ENCODE measurements at regions not wholly inside any gene's neighbourhood (a gene's known extent, or its start where the extent isn't known, plus 50 kb on each side); places are given as distances from the start of the nearest gene placed in this dataset.

DNA sequence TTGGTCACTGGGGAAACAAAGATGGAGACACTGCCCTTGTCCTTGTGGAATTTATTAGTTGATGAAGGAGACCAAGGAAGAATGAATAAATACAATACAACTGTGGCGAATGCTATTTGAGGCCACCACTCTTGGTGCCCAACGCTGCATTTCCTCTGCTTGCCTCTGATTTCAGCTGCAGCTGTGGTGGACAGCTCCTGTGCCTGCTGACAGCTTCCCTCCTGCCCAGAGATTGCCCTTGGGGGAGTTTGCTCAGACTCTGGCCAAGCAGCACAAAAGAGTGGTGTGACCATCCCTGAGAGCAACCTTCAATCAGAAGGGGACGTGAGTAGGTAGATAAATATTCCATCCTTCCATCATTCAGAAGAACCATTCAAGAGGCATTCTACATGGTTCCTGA, 64.6 kb upstream of the FHIT start:
- no peaks in the 10 kb centered on the region for H3K27me3 ChIP-seq (ENCODE audit: insufficient read depth)
- H3K27ac ChIP-seq (ENCODE audit: low read depth in 2 of 2, low read length in 1 of 2): no peak overlapping the region
- no peaks in the 10 kb centered on the region for H3K9me2 ChIP-seq
- CTCF ChIA-PET: no interaction called here
- H3K4me2 ChIP-seq: no peak overlapping the region
- no peaks in the 10 kb centered on the region for H3K4me1 ChIP-seq (ENCODE audit: control insufficient read depth in 1 of 2, insufficient read depth in 2 of 2, low read depth in 1 of 2, low read length in 1 of 2)
- TF ChIP-seq GATA2 (CRISPR knock-in tag; IDR thresholded peaks at IDR 0.05) (no peak), RAD21 (IDR thresholded peaks at IDR 0.05; ENCODE audit: low read length) (no peak), RFX5 (IDR thresholded peaks at IDR 0.05; ENCODE audit: low read length) (no peak), SMC3 (IDR thresholded peaks at IDR 0.05; ENCODE audit: low read depth, low read length) (no peak), RCOR1 (IDR thresholded peaks at IDR 0.05; ENCODE audit: low read length) (no peak)
- TF ChIP-seq, protein P1, sequence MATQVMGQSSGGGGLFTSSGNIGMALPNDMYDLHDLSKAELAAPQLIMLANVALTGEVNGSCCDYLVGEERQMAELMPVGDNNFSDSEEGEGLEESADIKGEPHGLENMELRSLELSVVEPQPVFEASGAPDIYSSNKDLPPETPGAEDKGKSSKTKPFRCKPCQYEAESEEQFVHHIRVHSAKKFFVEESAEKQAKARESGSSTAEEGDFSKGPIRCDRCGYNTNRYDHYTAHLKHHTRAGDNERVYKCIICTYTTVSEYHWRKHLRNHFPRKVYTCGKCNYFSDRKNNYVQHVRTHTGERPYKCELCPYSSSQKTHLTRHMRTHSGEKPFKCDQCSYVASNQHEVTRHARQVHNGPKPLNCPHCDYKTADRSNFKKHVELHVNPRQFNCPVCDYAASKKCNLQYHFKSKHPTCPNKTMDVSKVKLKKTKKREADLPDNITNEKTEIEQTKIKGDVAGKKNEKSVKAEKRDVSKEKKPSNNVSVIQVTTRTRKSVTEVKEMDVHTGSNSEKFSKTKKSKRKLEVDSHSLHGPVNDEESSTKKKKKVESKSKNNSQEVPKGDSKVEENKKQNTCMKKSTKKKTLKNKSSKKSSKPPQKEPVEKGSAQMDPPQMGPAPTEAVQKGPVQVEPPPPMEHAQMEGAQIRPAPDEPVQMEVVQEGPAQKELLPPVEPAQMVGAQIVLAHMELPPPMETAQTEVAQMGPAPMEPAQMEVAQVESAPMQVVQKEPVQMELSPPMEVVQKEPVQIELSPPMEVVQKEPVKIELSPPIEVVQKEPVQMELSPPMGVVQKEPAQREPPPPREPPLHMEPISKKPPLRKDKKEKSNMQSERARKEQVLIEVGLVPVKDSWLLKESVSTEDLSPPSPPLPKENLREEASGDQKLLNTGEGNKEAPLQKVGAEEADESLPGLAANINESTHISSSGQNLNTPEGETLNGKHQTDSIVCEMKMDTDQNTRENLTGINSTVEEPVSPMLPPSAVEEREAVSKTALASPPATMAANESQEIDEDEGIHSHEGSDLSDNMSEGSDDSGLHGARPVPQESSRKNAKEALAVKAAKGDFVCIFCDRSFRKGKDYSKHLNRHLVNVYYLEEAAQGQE (IDR thresholded peaks at IDR 0.05; ENCODE audit: low read depth, low read length): peak; percentile 92
- TF ChIP-seq, protein P2, sequence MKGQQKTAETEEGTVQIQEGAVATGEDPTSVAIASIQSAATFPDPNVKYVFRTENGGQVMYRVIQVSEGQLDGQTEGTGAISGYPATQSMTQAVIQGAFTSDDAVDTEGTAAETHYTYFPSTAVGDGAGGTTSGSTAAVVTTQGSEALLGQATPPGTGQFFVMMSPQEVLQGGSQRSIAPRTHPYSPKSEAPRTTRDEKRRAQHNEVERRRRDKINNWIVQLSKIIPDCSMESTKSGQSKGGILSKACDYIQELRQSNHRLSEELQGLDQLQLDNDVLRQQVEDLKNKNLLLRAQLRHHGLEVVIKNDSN (IDR thresholded peaks at IDR 0.05; ENCODE audit: borderline replicate concordance, low read depth): no peak
- H3K9ac ChIP-seq: no peak overlapping the region
- no peaks in the 10 kb centered on the region for H3K9me3 ChIP-seq
- no peaks in the 10 kb centered on the region for H3K36me3 ChIP-seq (replicated peaks in 1 of 2; ENCODE audit: control insufficient read depth in 1 of 2, insufficient read depth in 2 of 2, low read length in 1 of 2)
- no peaks in the 10 kb centered on the region for H3K79me2 ChIP-seq (ENCODE audit: insufficient read depth)
- no peaks in the 10 kb centered on the region for H4K20me1 ChIP-seq (ENCODE audit: insufficient read depth)
- no peak overlapping the region for H2AFZ ChIP-seq (ENCODE audit: low read depth)
- no peak for DNase-seq
- H3F3A ChIP-seq (replicated peaks; ENCODE audit: insufficient read depth): no peaks in the 10 kb centered on the region
- 67% methylated on average over 3 of the region's 3 CpGs for WGBS (ENCODE audit: low lambda C conversion rate)
- H3K4me3 ChIP-seq (ENCODE audit: low read depth in 2 of 2, low read length in 1 of 2): no peak overlapping the region
- POLR2A ChIA-PET: no interaction called here

DNA sequence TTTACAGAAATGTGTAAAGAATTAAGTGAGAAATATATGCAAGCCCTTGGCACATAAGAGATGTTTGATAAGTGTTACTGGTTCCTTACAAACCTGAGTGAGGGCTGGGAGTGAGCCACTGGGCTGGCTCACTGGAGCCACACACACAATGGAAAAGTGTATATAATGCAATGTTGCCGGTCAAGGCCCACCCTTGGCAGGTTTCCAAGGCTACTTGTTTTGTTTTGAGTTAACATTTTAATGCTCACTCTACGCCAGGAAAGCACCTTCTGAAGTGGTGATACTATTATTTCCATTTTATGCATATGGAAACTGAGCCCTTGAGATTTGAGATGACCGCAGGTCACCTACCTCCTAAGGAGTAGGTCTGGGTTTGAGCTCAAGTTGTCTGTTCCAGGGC, 71.8 kb upstream of the FHIT start:
- Histone ChIP-seq H3K79me2 (ENCODE audit: insufficient read depth) (no peaks in the 10 kb centered on the region), H3K9me3 (no peaks in the 10 kb centered on the region), H3K4me3 (ENCODE audit: low read depth in 2 of 2, low read length in 1 of 2) (no peak overlapping the region), H3K4me2 (no peak overlapping the region), H3K27ac (ENCODE audit: low read depth in 2 of 2, low read length in 1 of 2) (no peak overlapping the region), H3K4me1 (ENCODE audit: control insufficient read depth in 1 of 2, insufficient read depth in 2 of 2, low read depth in 1 of 2, low read length in 1 of 2) (no peaks in the 10 kb centered on the region), H3K27me3 (ENCODE audit: insufficient read depth) (no peaks in the 10 kb centered on the region), H4K20me1 (ENCODE audit: insufficient read depth) (no peaks in the 10 kb centered on the region), H3K36me3 (replicated peaks in 1 of 2; ENCODE audit: control insufficient read depth in 1 of 2, insufficient read depth in 2 of 2, low read length in 1 of 2) (no peaks in the 10 kb centered on the region), H3K9me2 (no peaks in the 10 kb centered on the region), H2AFZ (ENCODE audit: low read depth) (no peak overlapping the region), H3F3A (replicated peaks; ENCODE audit: insufficient read depth) (no peaks in the 10 kb centered on the region), H3K9ac (no peak overlapping the region)
- DNase-seq: no peak
- CTCF ChIA-PET: no interaction called here
- TF ChIP-seq GATA2 (CRISPR knock-in tag; IDR thresholded peaks at IDR 0.05): no peak
- no peak for TF ChIP-seq TCF12 (IDR thresholded peaks at IDR 0.05)
- no peak for TF ChIP-seq MXI1 (IDR thresholded peaks at IDR 0.05; ENCODE audit: low read depth, low read length)
- POLR2A ChIA-PET: no interaction called here
- 40% methylated on average over 3 of the region's 3 CpGs for whole genome bisulfite sequencing (ENCODE audit: low lambda C conversion rate)
